Thoracic aorta (tissue), 2 donors: ENCODE measurements at regions not wholly inside any gene's neighbourhood (a gene's known extent, or its start where the extent isn't known, plus 50 kb on each side); places are given as distances from the start of the nearest gene placed in this dataset.

Experiments
- ATAC-seq: fragments of 150-250 bp; one replicate; pipeline ENCODE4 v1.8.0; 2017; ENCODE audit warnings: low read depth; ENCODE audit not compliant: insufficient number of reproducible peaks, low FRiP score
- DNase-seq: peaks from one replicate; pipeline ENCODE4 v3.0.0-alpha.2; 2020; ENCODE audit warnings: low spot score
- H3K27ac ChIP-seq, 2 donors: fragments of 200-600 bp; sonication (generic); 1 replicate in 1 of 2; 2 replicates in 1 of 2; pipeline ENCODE4 v1.5.1; 2016; ENCODE audit warnings: mild to moderate bottlenecking in 2 of 2, moderate library complexity in 2 of 2
- H3K27me3 ChIP-seq: fragments of 200-600 bp; sonication (generic); replicated peaks from 2 replicates; pipeline ENCODE4 v1.6.0; 2016; ENCODE audit warnings: mild to moderate bottlenecking; ENCODE audit not compliant: insufficient read depth
- H3K36me3 ChIP-seq: fragments of 200-600 bp; sonication (generic); one replicate; pipeline ENCODE4 v1.5.1; 2016
- H3K4me1 ChIP-seq, 2 donors: fragments of 200-600 bp; sonication (generic); 1 replicate in 1 of 2; 2 replicates in 1 of 2; pipeline versions ENCODE4 v1.5.1 to v1.6.0; 2016; ENCODE audit warnings: low read depth in 2 of 2, mild to moderate bottlenecking in 1 of 2; ENCODE audit not compliant: control insufficient read depth in 1 of 2
- H3K4me3 ChIP-seq: fragments of 200-600 bp; sonication (generic); 2 replicates; pipeline ENCODE4 v1.5.1; 2016; ENCODE audit warnings: mild to moderate bottlenecking
- H3K9me3 ChIP-seq: fragments of 200-600 bp; sonication (generic); 2 replicates; pipeline ENCODE4 v1.5.1; 2016
- CTCF ChIP-seq: fragments of 200-600 bp; sonication (generic); IDR thresholded peaks from one replicate; pipeline ENCODE4 v1.5.1; 2019; ENCODE audit warnings: antibody characterized with exemption

- H3K4me3 ChIP-seq = no peak overlapping the region
- no peaks in the 10 kb centered on the region for H3K36me3 ChIP-seq
- H3K27ac ChIP-seq = no peak overlapping the region
- DNase-seq = no peak
- ATAC-seq = no peak
- H3K4me1 ChIP-seq = no peaks in the 10 kb centered on the region
- no peaks in the 10 kb centered on the region for H3K9me3 ChIP-seq
- no peak for TF ChIP-seq CTCF
- H3K27me3 ChIP-seq = no peaks in the 10 kb centered on the region
These were observed 264.6 kb downstream of the NUAK1 start for GRCh38 chr12:105874121-105874520.

GRCh38 chr12:105876396-105876927 lies 262.3 kb downstream of the NUAK1 start:
- DNase-seq = no peak
- no peak for TF ChIP-seq CTCF
- H3K27me3 ChIP-seq = no peaks in the 10 kb centered on the region

GRCh38 chr12:105878964-105879363 lies 259.8 kb downstream of the NUAK1 start:
- DNase-seq (no peak), ATAC-seq (no peak)
- H3K9me3 ChIP-seq = no peaks in the 10 kb centered on the region
- H3K27ac ChIP-seq = no peak overlapping the region
- H3K27me3 ChIP-seq = no peaks in the 10 kb centered on the region
- no peaks in the 10 kb centered on the region for H3K36me3 ChIP-seq
- no peaks in the 10 kb centered on the region for H3K4me1 ChIP-seq
- no peak overlapping the region for H3K4me3 ChIP-seq
- TF ChIP-seq CTCF = no peak

More at GRCh38 chr12:105876396-105876927, 262.3 kb downstream of the NUAK1 start:
- no peak for ATAC-seq
- no peaks in the 10 kb centered on the region for H3K36me3 ChIP-seq
- H3K27ac ChIP-seq = no peak overlapping the region
- no peaks in the 10 kb centered on the region for H3K9me3 ChIP-seq
- H3K4me3 ChIP-seq = no peak overlapping the region
- H3K4me1 ChIP-seq = no peaks in the 10 kb centered on the region

GRCh38 chr12:105880824-105881388 lies 257.8 kb downstream of the NUAK1 start:
- TF ChIP-seq CTCF = no peak
- H3K4me1 ChIP-seq = no peaks in the 10 kb centered on the region
- no peaks in the 10 kb centered on the region for H3K27me3 ChIP-seq
- DNase-seq = no peak
- H3K36me3 ChIP-seq = no peaks in the 10 kb centered on the region
- ATAC-seq = no peak
- H3K4me3 ChIP-seq = no peak overlapping the region
- H3K27ac ChIP-seq = no peak overlapping the region
- H3K9me3 ChIP-seq = no peaks in the 10 kb centered on the region

GRCh38 chr12:105882404-105882803 lies 256.4 kb downstream of the NUAK1 start:
- H3K27ac ChIP-seq = no peak overlapping the region
- DNase-seq (no peak), ATAC-seq (no peak)
- no peaks in the 10 kb centered on the region for H3K4me1 ChIP-seq
- peak; percentile 6 for TF ChIP-seq CTCF
- no peaks in the 10 kb centered on the region for H3K9me3 ChIP-seq
- no peak overlapping the region for H3K4me3 ChIP-seq
- no peaks in the 10 kb centered on the region for H3K27me3 ChIP-seq
- no peaks in the 10 kb centered on the region for H3K36me3 ChIP-seq
